K562 (cell line): ENCODE measurements at regions not wholly inside any gene's neighbourhood (a gene's known extent, or its start where the extent isn't known, plus 50 kb on each side); places are given as distances from the start of the nearest gene placed in this dataset.
A peak's percentile ranks its signal among the peaks of the same experiment; 100 is the strongest.

Source experiments
- ATAC-seq: fragments of 200-7000 bp; cut with Tn5 transposase; 3 replicates; pipeline ENCODE4 v1.9.1; 2020; ENCODE audit warnings: moderate library complexity
- BruUV-seq: library from RNA; stranded (reverse); fragments of 400-500 nt; replicated peaks from 2 replicates; lab custom pipeline; 2021; lab: Mats Ljungman, UMichigan
- CTCF ChIA-PET: fragments of 300-600 bp; formaldehyde crosslinking; extraction: SDS; loops from one replicate; lab custom pipeline; 2021; ENCODE audit warnings: low intra/inter-chr PET ratio; lab: Yijun Ruan, JAX
- POLR2A ChIA-PET: fragments of 300-600, 350-650 bp; sonication (Branson Sonifier 250); formaldehyde crosslinking; extraction: SDS; loops from one replicate; lab custom pipeline; 2021; ENCODE audit warnings: antibody characterized with exemption, inconsistent platforms; lab: Yijun Ruan, JAX
- DNase-seq, 4 experiments: peaks; one replicate each; pipeline versions ENCODE4 v3.0.0 to v3.0.0-alpha.2; 2011 to 2018; ENCODE audit warnings: low spot score in 3 of 4, mixed read lengths in 3 of 4; ENCODE audit errors: extremely low read depth in 1 of 4
- FAIRE-seq: peaks from 2 replicates; lab custom pipeline; 2011; peaks lifted over from hg19 to GRCh38; lab: Jason Lieb, UNC
- H2AFZ ChIP-seq: 2 replicates; pipeline ENCODE4 v1.6.0; 2011; ENCODE audit warnings: low read depth, low read length, control low read depth, inconsistent platforms
- H3K27ac ChIP-seq: fragments of 200-600 bp; 3 replicates; pipeline ENCODE4 v1.8.0; 2011; ENCODE audit warnings: low read depth, mild to moderate bottlenecking, control low read depth, inconsistent platforms, low read length, moderate library complexity, mixed read lengths; ENCODE audit errors: extremely low read depth
- H3K27me3 ChIP-seq, 2 experiments: fragments of 300-600 bp in 1 of 2; 2 replicates in 1 of 2; 3 replicates in 1 of 2; pipeline versions ENCODE4 v1.6.0 to v1.8.0; 2011; ENCODE audit warnings: inconsistent platforms in 2 of 2, low read length in 2 of 2, mild to moderate bottlenecking in 1 of 2, mixed read lengths in 1 of 2, moderate library complexity in 1 of 2; ENCODE audit not compliant: control insufficient read depth in 2 of 2, insufficient read depth in 2 of 2
- H3K36me3 ChIP-seq: fragments of 300-600 bp; 3 replicates; pipeline ENCODE4 v1.8.0; 2011; ENCODE audit warnings: mild to moderate bottlenecking, low read length, inconsistent platforms; ENCODE audit not compliant: control insufficient read depth, insufficient read depth
- H3K4me1 ChIP-seq, 2 experiments: fragments of 200-600 bp in 1 of 2; replicated peaks in 1 of 2; 2 replicates in 1 of 2; 3 replicates in 1 of 2; pipeline versions ENCODE4 v1.5.1 to v1.8.0; 2011; ENCODE audit warnings: inconsistent platforms in 2 of 2, low read length in 2 of 2, mild to moderate bottlenecking in 1 of 2, mixed read lengths in 1 of 2, moderate library complexity in 1 of 2; ENCODE audit not compliant: control insufficient read depth in 2 of 2, insufficient read depth in 2 of 2
- H3K4me2 ChIP-seq: 2 replicates; pipeline ENCODE4 v1.6.1; 2011; ENCODE audit warnings: low read length, control low read depth, inconsistent platforms, mixed read lengths; ENCODE audit not compliant: insufficient read depth
- H3K4me3 ChIP-seq: fragments of 200-600 bp; sonication (generic), shearing (Covaris generic); 2 replicates; pipeline ENCODE4 v1.5.1; 2016; ENCODE audit warnings: control low read depth, inconsistent platforms
- H3K79me2 ChIP-seq: fragments of 200-600 bp; 3 replicates; pipeline ENCODE4 v1.8.0; 2011; ENCODE audit warnings: low read length, inconsistent platforms; ENCODE audit not compliant: control insufficient read depth, insufficient read depth
- H3K9ac ChIP-seq, 2 experiments: 2 replicates each; pipeline versions ENCODE4 v1.6.0 to v1.6.1; 2011; ENCODE audit warnings: low read depth in 2 of 2, low read length in 2 of 2, control low read depth in 1 of 2, inconsistent platforms in 1 of 2, mild to moderate bottlenecking in 1 of 2, mixed read lengths in 1 of 2; ENCODE audit not compliant: insufficient read depth in 1 of 2
- H3K9me1 ChIP-seq: one replicate; pipeline ENCODE4 v1.6.0; 2011; ENCODE audit warnings: inconsistent platforms, mild to moderate bottlenecking, low read length, moderate library complexity; ENCODE audit not compliant: control insufficient read depth, insufficient read depth
- H3K9me3 ChIP-seq: replicated peaks from 2 replicates; pipeline ENCODE4 v1.5.1; 2011; ENCODE audit warnings: low read depth, low read length, inconsistent platforms; ENCODE audit not compliant: control insufficient read depth, insufficient read depth
- H4K20me1 ChIP-seq: replicated peaks from 2 replicates; pipeline ENCODE4 v1.6.1; 2011; ENCODE audit warnings: low read length, inconsistent platforms, mixed read lengths; ENCODE audit not compliant: control insufficient read depth, insufficient read depth
- C11orf30 ChIP-seq: fragments of 450-650 bp; IDR thresholded peaks from 2 replicates; pipeline ENCODE4 v1.6.1; 2016; ENCODE audit warnings: low read depth, mild to moderate bottlenecking
- FOXP1 ChIP-seq: sonication (generic); formaldehyde crosslinking; IDR thresholded peaks from 2 replicates; pipeline ENCODE4 v1.8.0; 2022; ENCODE audit warnings: mild to moderate bottlenecking, missing genetic modification reagents
- NFE2 ChIP-seq: IDR thresholded peaks from 2 replicates; pipeline ENCODE4 v1.6.1; 2014; ENCODE audit warnings: antibody characterized with exemption, low read depth
- NFIC ChIP-seq: fragments of 450-650 bp; IDR thresholded peaks from 2 replicates; pipeline ENCODE4 v1.6.1; 2017; ENCODE audit warnings: mild to moderate bottlenecking, inconsistent platforms
- PHB ChIP-seq: fragments of 250-450 bp; sonication (Bioruptor Pico); IDR thresholded peaks from 2 replicates; pipeline ENCODE4 v1.5.0; 2021
- RBFOX2 ChIP-seq: fragments of 200-400 bp; formaldehyde crosslinking; IDR thresholded peaks from 2 replicates; pipeline ENCODE4 v1.6.1; 2017; ENCODE audit warnings: low read depth, mild to moderate bottlenecking, low read length, moderate library complexity
- ZBTB8A ChIP-seq: fragments of 450-650 bp; IDR thresholded peaks from 2 replicates; pipeline ENCODE4 v1.6.1; 2018; ENCODE audit warnings: mild to moderate bottlenecking, moderate library complexity; ENCODE audit not compliant: partially characterized antibody
- ZFP30 ChIP-seq: fragments of 250-450 bp; sonication (Bioruptor Pico); IDR thresholded peaks from 2 replicates; pipeline ENCODE4 v1.8.0; 2022; ENCODE audit warnings: moderate library complexity, mild to moderate bottlenecking, inconsistent platforms, borderline replicate concordance
- ZFP36 ChIP-seq: fragments of 150-350 bp; IDR thresholded peaks from 2 replicates; pipeline ENCODE4 v1.6.1; 2018; ENCODE audit warnings: low read length, low read depth; ENCODE audit not compliant: partially characterized antibody
- ZNF57 ChIP-seq: fragments of 450-650 bp; formaldehyde crosslinking; IDR thresholded peaks from 2 replicates; pipeline ENCODE4 v1.4.0; 2020; ENCODE audit warnings: mild to moderate bottlenecking, moderate library complexity
- ZNF778 ChIP-seq: fragments of 450-650 bp; formaldehyde crosslinking; IDR thresholded peaks from 2 replicates; pipeline ENCODE4 v1.4.0; 2020; ENCODE audit warnings: mild to moderate bottlenecking, moderate library complexity
- WGBS: fragments of 100-300 bp; shearing (Covaris generic); methylation state at CpG from one replicate; pipeline ENCODE4 v1.1.6; 2016; ENCODE audit warnings: low coverage, mixed read lengths; ENCODE audit not compliant: insufficient coverage; ENCODE audit errors: missing lambda C conversion rate; 5-methylcytosine and 5-hydroxymethylcytosine counted together
- in situ Hi-C: fragments of 300-500 bp; cut with MboI; formaldehyde crosslinking; loops from 4 replicates; pipeline ENCODE4 v1.15.0; 2018; ENCODE audit warnings: inconsistent platforms, mixed read lengths
- intact Hi-C: fragments of 100-400 bp; cut with micrococcal nuclease; formaldehyde crosslinking; loops from 2 replicates; pipeline ENCODE4 v1.14.2; 2022

GRCh38 chr1:29634324-29634723 lies 398.0 kb downstream of the PTPRU start:
- no TSS peak for BruUV-seq
- intact Hi-C loops = no loop called here
- no peaks in the 10 kb centered on the region for H3K79me2 ChIP-seq

DNA sequence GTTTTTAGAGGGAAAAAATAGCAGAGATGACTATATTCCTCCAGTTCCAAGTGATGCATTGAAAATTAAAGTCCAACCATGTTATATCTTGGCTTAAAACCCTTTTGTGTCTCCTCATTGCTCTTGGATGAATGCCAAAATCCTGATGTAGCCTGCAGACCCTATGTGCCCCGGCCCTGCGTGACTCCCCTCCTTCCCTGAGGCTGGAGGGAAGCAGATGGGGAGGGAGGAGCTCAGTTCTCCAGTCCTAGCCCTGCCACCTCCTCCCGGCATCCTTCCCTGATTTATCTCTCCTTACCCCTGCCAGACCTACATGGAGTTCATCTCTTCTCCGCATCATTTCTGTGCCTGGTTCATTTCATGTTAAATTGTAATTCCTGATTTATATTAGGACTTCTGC lies 397.4 kb downstream of the PTPRU start:
- Histone ChIP-seq H3K9ac (no peak overlapping the region), H3K4me1 (no peaks in the 10 kb centered on the region), H4K20me1 (peaks cover 12% of the 10 kb centered on the region; the same call in 1 of the 2 replicates), H3K9me3 (no peaks in the 10 kb centered on the region), H3K27me3 (peaks cover 2 to 26% of the 10 kb centered on the region in 2 experiments; a peak in 3 of 5 replicates), H3K9me1 (no peaks in the 10 kb centered on the region), H3K27ac (no peak overlapping the region), H2AFZ (no peak overlapping the region), H3K4me3 (no peak overlapping the region), H3K79me2 (no peaks in the 10 kb centered on the region), H3K4me2 (no peak overlapping the region), H3K36me3 (no peaks in the 10 kb centered on the region)
- ChIA-PET POLR2A (interaction anchor here (0.8 kb wide), 1 partner anchor 11 kb away, joined by 4 read pairs; no protein-coding TSS in a partner anchor), CTCF (no interaction called here)
- WGBS = 4% methylated on average over 4 of the region's 4 CpGs
- no peak for ATAC-seq
- TF ChIP-seq NFIC (peak; percentile 88), C11orf30 (peak; percentile 14; the same call in 1 of the 2 replicates), ZNF778 (CRISPR knock-in tag) (no peak), PHB (CRISPR knock-in tag) (no peak), NFE2 (peak; percentile 37; the same call in 1 of the 2 replicates), FOXP1 (CRISPR knock-in tag) (no peak), ZFP36 (peak; percentile 86)
- intact Hi-C loops (no loop called here), in situ Hi-C loops (no loop called here)
- no peak for FAIRE-seq
- DNase-seq = peak in 1 of 4 experiments; percentile 27
- no TSS peak for BruUV-seq

More at GRCh38 chr1:29634324-29634723, 398.0 kb downstream of the PTPRU start:
- 0% methylated on average over 5 of the region's 5 CpGs for WGBS
- peak overlapping the region in 1 of 2 experiments; percentile 52; a peak in 1 of 4 replicates for H3K9ac ChIP-seq
- no peaks in the 10 kb centered on the region for H3K9me1 ChIP-seq
- ChIA-PET POLR2A (no interaction called here), CTCF (no interaction called here)
- H3K4me2 ChIP-seq = no peak overlapping the region
- no peak for DNase-seq
- no peaks in the 10 kb centered on the region for H3K4me1 ChIP-seq
- no peak for FAIRE-seq
- no peak overlapping the region for H3K4me3 ChIP-seq
- H3K27me3 ChIP-seq = peaks cover 2 to 26% of the 10 kb centered on the region in 2 experiments; a peak in 3 of 5 replicates
- in situ Hi-C loops = no loop called here
- H3K27ac ChIP-seq = no peak overlapping the region
- TF ChIP-seq RBFOX2 (no peak), ZBTB8A (no peak), ZNF57 (CRISPR knock-in tag) (no peak), ZFP30 (CRISPR knock-in tag) (no peak)
- no peak for ATAC-seq
- H2AFZ ChIP-seq = no peak overlapping the region
- H3K36me3 ChIP-seq = no peaks in the 10 kb centered on the region
- H4K20me1 ChIP-seq = peaks cover 12% of the 10 kb centered on the region; the same call in 1 of the 2 replicates
- no peaks in the 10 kb centered on the region for H3K9me3 ChIP-seq
